Natural killer cell treated with Interleukin-12 subunit alpha and Interleukin-12 subunit beta and Interleukin-15 and Interleukin-18, amount 100 ng/mL, for 72 hours (primary cell): ENCODE measurements at regions not wholly inside any gene's neighbourhood (a gene's known extent, or its start where the extent isn't known, plus 50 kb on each side); places are given as distances from the start of the nearest gene placed in this dataset.
A peak's percentile ranks its signal among the peaks of the same experiment; 100 is the strongest.

Experiments
- ATAC-seq, 2 donors: fragments of 150-1000 bp; cut with Tn5 transposase in 1 of 2; sonication (Bioruptor Pico), chemical (Tn5 transposase) in 1 of 2; 2 replicates each; pipeline ENCODE4 v1.10.0; 2021
- DNase-seq: peaks from one replicate; pipeline ENCODE4 v3.0.0; 2022; ENCODE audit warnings: low spot score
- H3K27ac Mint-ChIP-seq, 2 donors: 1 replicate in 1 of 2; 2 replicates in 1 of 2; pipeline ENCODE4 v1.8.0; 2022; ENCODE audit warnings: mixed read lengths in 2 of 2, mild to moderate bottlenecking in 1 of 2, moderate library complexity in 1 of 2
- H3K27me3 Mint-ChIP-seq, 2 donors: 1 replicate in 1 of 2; 2 replicates in 1 of 2; pipeline ENCODE4 v1.8.0; 2022; ENCODE audit warnings: mixed read lengths in 2 of 2
- H3K36me3 Mint-ChIP-seq: one replicate; pipeline ENCODE4 v1.8.0; 2022; ENCODE audit warnings: mixed read lengths
- H3K4me1 Mint-ChIP-seq, 2 donors: 1 replicate in 1 of 2; 2 replicates in 1 of 2; pipeline ENCODE4 v1.8.0; 2022; ENCODE audit warnings: low read depth in 2 of 2, mixed read lengths in 2 of 2, mild to moderate bottlenecking in 1 of 2
- H3K4me3 Mint-ChIP-seq: one replicate; pipeline ENCODE4 v1.8.0; 2022; ENCODE audit warnings: mixed read lengths
- H3K9me3 Mint-ChIP-seq: 2 replicates; pipeline ENCODE4 v1.8.0; 2022; ENCODE audit warnings: mixed read lengths

- ATAC-seq: no peak
- peaks cover 12 to 16% of the 10 kb centered on the region in 2 donors for H3K27me3 Mint-ChIP-seq
Observed at GRCh38 chr6:169841251-169841650, 89.8 kb downstream of the ERMARD start.

GRCh38 chr6:169839898-169840631 lies 88.6 kb downstream of the ERMARD start:
- H3K27ac Mint-ChIP-seq: peak overlapping the region in 1 of 2 donors; percentile 73
- H3K4me1 Mint-ChIP-seq: peaks cover 0 to 2% of the 10 kb centered on the region in 2 donors
- no peaks in the 10 kb centered on the region for H3K9me3 Mint-ChIP-seq
- H3K4me3 Mint-ChIP-seq: no peak overlapping the region
- no peaks in the 10 kb centered on the region for H3K36me3 Mint-ChIP-seq
- DNase-seq: no peak
- peaks cover 24% of the 10 kb centered on the region in 2 donors for H3K27me3 Mint-ChIP-seq
- ATAC-seq: peak; percentile 48 to 60

More at GRCh38 chr6:169841251-169841650, 89.8 kb downstream of the ERMARD start:
- peaks cover 0 to 2% of the 10 kb centered on the region in 2 donors for H3K4me1 Mint-ChIP-seq
- no peak overlapping the region for H3K27ac Mint-ChIP-seq
- DNase-seq: no peak
- H3K4me3 Mint-ChIP-seq: no peak overlapping the region
- H3K36me3 Mint-ChIP-seq: no peaks in the 10 kb centered on the region
- H3K9me3 Mint-ChIP-seq: no peaks in the 10 kb centered on the region

- H3K27ac Mint-ChIP-seq: no peak overlapping the region
- no peaks in the 10 kb centered on the region for H3K9me3 Mint-ChIP-seq
- no peaks in the 10 kb centered on the region for H3K36me3 Mint-ChIP-seq
- ATAC-seq (no peak), DNase-seq (no peak)
- H3K4me1 Mint-ChIP-seq: peaks cover 0 to 2% of the 10 kb centered on the region in 2 donors
- no peak overlapping the region for H3K4me3 Mint-ChIP-seq
- peaks cover 26 to 30% of the 10 kb centered on the region in 2 donors for H3K27me3 Mint-ChIP-seq
Observed at GRCh38 chr6:169839493-169839892, 88.1 kb downstream of the ERMARD start.

- no peaks in the 10 kb centered on the region for H3K9me3 Mint-ChIP-seq
- ATAC-seq: no peak
- H3K4me1 Mint-ChIP-seq: peaks cover 0 to 2% of the 10 kb centered on the region in 2 donors
- no peak overlapping the region for H3K4me3 Mint-ChIP-seq
- DNase-seq: no peak
- no peak overlapping the region for H3K27ac Mint-ChIP-seq
- H3K27me3 Mint-ChIP-seq: peaks cover 25 to 33% of the 10 kb centered on the region in 2 donors
- H3K36me3 Mint-ChIP-seq: no peaks in the 10 kb centered on the region
Observed at GRCh38 chr6:169839029-169839481, 87.6 kb downstream of the ERMARD start.

GRCh38 chr6:169838346-169839028 lies 87.1 kb downstream of the ERMARD start:
- Mint-ChIP-seq H3K4me3 (no peak overlapping the region), H3K9me3 (no peaks in the 10 kb centered on the region), H3K4me1 (peaks cover 0 to 2% of the 10 kb centered on the region in 2 donors), H3K36me3 (no peaks in the 10 kb centered on the region), H3K27ac (no peak overlapping the region), H3K27me3 (peaks cover 25 to 35% of the 10 kb centered on the region in 2 donors)
- DNase-seq (no peak), ATAC-seq (no peak)

- DNase-seq (no peak), ATAC-seq (no peak)
- H3K9me3 Mint-ChIP-seq: no peaks in the 10 kb centered on the region
- H3K4me1 Mint-ChIP-seq: peaks cover 0 to 2% of the 10 kb centered on the region in 2 donors
- no peak overlapping the region for H3K4me3 Mint-ChIP-seq
- H3K27ac Mint-ChIP-seq: no peak overlapping the region
- H3K27me3 Mint-ChIP-seq: peaks cover 32 to 42% of the 10 kb centered on the region in 2 donors
- H3K36me3 Mint-ChIP-seq: no peaks in the 10 kb centered on the region
Observed at GRCh38 chr6:169837529-169838250, 86.3 kb downstream of the ERMARD start.

GRCh38 chr6:169833258-169833794 lies 81.9 kb downstream of the ERMARD start:
- no peak for ATAC-seq
- Mint-ChIP-seq H3K4me3 (no peak overlapping the region), H3K27me3 (peaks cover 36 to 54% of the 10 kb centered on the region in 2 donors), H3K4me1 (peaks cover 5 to 7% of the 10 kb centered on the region in 2 donors), H3K27ac (no peak overlapping the region), H3K36me3 (no peaks in the 10 kb centered on the region), H3K9me3 (no peaks in the 10 kb centered on the region)
- DNase-seq: no peak

GRCh38 chr6:169832247-169832948 lies 81.0 kb downstream of the ERMARD start:
- Mint-ChIP-seq H3K36me3 (no peaks in the 10 kb centered on the region), H3K27ac (peak overlapping the region in 1 of 2 donors; percentile 21), H3K4me1 (peaks cover 5 to 7% of the 10 kb centered on the region in 2 donors), H3K27me3 (peaks cover 39 to 60% of the 10 kb centered on the region in 2 donors), H3K9me3 (no peaks in the 10 kb centered on the region), H3K4me3 (no peak overlapping the region)
- ATAC-seq (no peak), DNase-seq (no peak)

- peak in 1 of 2 donors; percentile 80 for ATAC-seq
- peak overlapping the region in 1 of 2 donors; percentile 21 for H3K27ac Mint-ChIP-seq
- no peaks in the 10 kb centered on the region for H3K9me3 Mint-ChIP-seq
- DNase-seq: peak; percentile 80
- H3K4me1 Mint-ChIP-seq: peaks cover 5 to 7% of the 10 kb centered on the region in 2 donors
- H3K36me3 Mint-ChIP-seq: peaks cover 2% of the 10 kb centered on the region
- H3K27me3 Mint-ChIP-seq: peaks cover 46 to 64% of the 10 kb centered on the region in 2 donors
- H3K4me3 Mint-ChIP-seq: no peak overlapping the region
Observed at GRCh38 chr6:169831450-169832246, 80.2 kb downstream of the ERMARD start.
